H1 (cell line): ENCODE measurements at regions not wholly inside any gene's neighbourhood (a gene's known extent, or its start where the extent isn't known, plus 50 kb on each side); places are given as distances from the start of the nearest gene placed in this dataset.

Experiments
- CTCF ChIA-PET: fragments of 300-600 bp; sonication (Branson Sonifier 250); formaldehyde crosslinking; loops from one replicate; lab custom pipeline; 2021; ENCODE audit not compliant: partially characterized antibody; lab: Charles Lee
- POLR2A ChIA-PET: fragments of 300-600 bp; sonication (Branson Sonifier 250); formaldehyde crosslinking; loops from one replicate; lab custom pipeline; 2021; ENCODE audit warnings: inconsistent platforms; ENCODE audit not compliant: partially characterized antibody; lab: Charles Lee
- DNase-seq, 2 experiments: peaks; one replicate each; pipeline versions ENCODE4 v3.0.0 to v3.0.0-alpha.2; 2010 to 2022; ENCODE audit warnings: low spot score in 2 of 2, low read depth in 1 of 2, mixed read lengths in 1 of 2
- FAIRE-seq: peaks from 2 replicates; lab custom pipeline; 2011; peaks lifted over from hg19 to GRCh38; lab: Jason Lieb, UNC
- H2AFZ ChIP-seq: 2 replicates; pipeline ENCODE4 v1.8.1; 2012; ENCODE audit warnings: low read length, inconsistent platforms
- H2AK5ac ChIP-seq: 2 replicates; pipeline ENCODE4 v1.6.1; 2013; ENCODE audit warnings: low read depth, low read length
- H2BK120ac ChIP-seq: replicated peaks from 2 replicates; pipeline ENCODE3; 2013; ENCODE audit warnings: low read depth, low read length, inconsistent platforms
- H2BK12ac ChIP-seq: 2 replicates; pipeline ENCODE4 v1.6.1; 2013; ENCODE audit warnings: low read depth, low read length
- H2BK15ac ChIP-seq: 2 replicates; pipeline ENCODE4 v1.6.1; 2013; ENCODE audit warnings: low read length
- H2BK20ac ChIP-seq: 2 replicates; pipeline ENCODE4 v1.6.1; 2013; ENCODE audit warnings: low read length
- H2BK5ac ChIP-seq: 2 replicates; pipeline ENCODE4 v1.6.1; 2013; ENCODE audit warnings: low read depth, low read length
- H3K14ac ChIP-seq: 2 replicates; pipeline ENCODE4 v1.6.1; 2013; ENCODE audit warnings: inconsistent platforms; ENCODE audit not compliant: insufficient read length
- H3K18ac ChIP-seq: 2 replicates; pipeline ENCODE4 v1.6.1; 2013; ENCODE audit warnings: low read length; ENCODE audit errors: extremely low read depth
- H3K23ac ChIP-seq: 2 replicates; pipeline ENCODE4 v1.6.1; 2013; ENCODE audit warnings: inconsistent platforms; ENCODE audit not compliant: insufficient read length
- H3K23me2 ChIP-seq: 2 replicates; pipeline ENCODE4 v1.6.1; 2013; ENCODE audit warnings: low read depth, low read length
- H3K27ac ChIP-seq: 2 replicates; pipeline ENCODE4 v1.6.1; 2011; ENCODE audit warnings: low read depth, low read length, inconsistent platforms
- H3K27me3 ChIP-seq, 4 experiments: replicated peaks in 1 of 4; 1 replicate in 1 of 4; 2 replicates in 3 of 4; pipeline versions ENCODE4 v1.6.1 to v1.8.1; 2011 to 2013; ENCODE audit warnings: low read length in 3 of 4, mild to moderate bottlenecking in 3 of 4, inconsistent platforms in 2 of 4, mixed read lengths in 2 of 4, moderate library complexity in 1 of 4; ENCODE audit not compliant: control insufficient read depth in 3 of 4, insufficient read depth in 3 of 4; ENCODE audit errors: extremely low read depth in 1 of 4
- H3K36me3 ChIP-seq, 4 experiments: 2 replicates each; pipeline versions ENCODE4 v1.6.1 to v1.8.1; 2011 to 2013; ENCODE audit warnings: mild to moderate bottlenecking in 4 of 4, low read length in 3 of 4, moderate library complexity in 2 of 4, control low read depth in 1 of 4, inconsistent platforms in 1 of 4; ENCODE audit not compliant: insufficient read depth in 4 of 4, control insufficient read depth in 2 of 4
- H3K4ac ChIP-seq: replicated peaks from 2 replicates; pipeline ENCODE3; 2013; ENCODE audit warnings: low read length, low read depth, mixed read lengths, inconsistent platforms; ENCODE audit not compliant: insufficient read length
- H3K4me1 ChIP-seq, 4 experiments: replicated peaks in 1 of 4; 1 replicate in 1 of 4; 2 replicates in 3 of 4; pipeline versions ENCODE4 v1.6.1 to v1.8.1; 2011 to 2013; ENCODE audit warnings: low read length in 3 of 4, inconsistent platforms in 2 of 4, mixed read lengths in 1 of 4; ENCODE audit not compliant: insufficient read depth in 4 of 4, control insufficient read depth in 3 of 4
- H3K4me2 ChIP-seq, 2 experiments: 2 replicates each; pipeline versions ENCODE4 v1.6.1 to v1.8.1; 2011 to 2013; ENCODE audit warnings: low read depth in 2 of 2, low read length in 2 of 2, control low read depth in 1 of 2, inconsistent platforms in 1 of 2, mild to moderate bottlenecking in 1 of 2; ENCODE audit not compliant: insufficient read depth in 1 of 2
- H3K4me3 ChIP-seq, 4 experiments: fragments of 200-600, 300-600 bp in 1 of 4; sonication (generic), shearing (Covaris generic), sonication (Bioruptor Twin) in 1 of 4; 2 replicates each; pipeline versions ENCODE4 v1.5.1 to v1.8.1; 2011 to 2016; ENCODE audit warnings: low read length in 4 of 4, low read depth in 3 of 4, control low read depth in 2 of 4, inconsistent platforms in 2 of 4, mild to moderate bottlenecking in 2 of 4, mixed read lengths in 1 of 4, moderate library complexity in 1 of 4; ENCODE audit not compliant: insufficient read depth in 2 of 4; ENCODE audit errors: extremely low read depth in 1 of 4
- H3K56ac ChIP-seq: replicated peaks from 2 replicates; pipeline ENCODE3; 2013; ENCODE audit warnings: low read depth, mild to moderate bottlenecking, mixed read lengths, low read length, inconsistent platforms; ENCODE audit not compliant: insufficient read length
- H3K79me1 ChIP-seq: 2 replicates; pipeline ENCODE4 v1.6.1; 2013; ENCODE audit warnings: low read depth, low read length, control low read depth
- H3K79me2 ChIP-seq, 2 experiments: 2 replicates each; pipeline versions ENCODE4 v1.6.1 to v1.8.1; 2012 to 2013; ENCODE audit warnings: low read length in 2 of 2, mild to moderate bottlenecking in 2 of 2, inconsistent platforms in 1 of 2; ENCODE audit not compliant: insufficient read depth in 2 of 2, control insufficient read depth in 1 of 2
- H3K9ac ChIP-seq, 4 experiments: replicated peaks in 1 of 4; 1 replicate in 1 of 4; 2 replicates in 3 of 4; pipeline versions ENCODE4 v1.6.1 to v1.8.1; 2011 to 2013; ENCODE audit warnings: low read depth in 3 of 4, low read length in 3 of 4, control low read depth in 2 of 4, mild to moderate bottlenecking in 2 of 4, moderate library complexity in 2 of 4, inconsistent platforms in 1 of 4; ENCODE audit errors: extremely low read depth in 1 of 4
- H3K9me3 ChIP-seq, 2 experiments: 2 replicates each; pipeline versions ENCODE4 v1.6.1 to v1.8.1; 2012 to 2013; ENCODE audit warnings: mild to moderate bottlenecking in 2 of 2, moderate library complexity in 2 of 2, control low read depth in 1 of 2, inconsistent platforms in 1 of 2, low read depth in 1 of 2, low read length in 1 of 2, mixed read lengths in 1 of 2; ENCODE audit not compliant: insufficient read depth in 2 of 2
- H4K20me1 ChIP-seq, 2 experiments: replicated peaks in 1 of 2; 2 replicates each; pipeline versions ENCODE3 to v1.8.1; 2011 to 2013; ENCODE audit warnings: inconsistent platforms in 2 of 2, low read length in 2 of 2, mild to moderate bottlenecking in 1 of 2; ENCODE audit not compliant: insufficient read depth in 2 of 2, control insufficient read depth in 1 of 2
- H4K5ac ChIP-seq: 2 replicates; pipeline ENCODE4 v1.6.1; 2013; ENCODE audit warnings: low read length, low read depth, mixed read lengths, inconsistent platforms; ENCODE audit not compliant: insufficient read length
- H4K8ac ChIP-seq: 2 replicates; pipeline ENCODE4 v1.8.0; 2013; ENCODE audit warnings: mild to moderate bottlenecking, moderate library complexity, low read length, inconsistent platforms; ENCODE audit not compliant: insufficient read depth; ENCODE audit errors: extremely low read depth
- H4K91ac ChIP-seq: replicated peaks from 2 replicates; pipeline ENCODE3; 2013; ENCODE audit warnings: low read length, mixed read lengths, inconsistent platforms; ENCODE audit not compliant: insufficient read length
- ASH2L ChIP-seq: fragments of 200-600, 300-600 bp; sonication (generic); IDR thresholded peaks from one replicate; pipeline ENCODE4 v1.7.1; 2017; ENCODE audit warnings: low read length
- BCL11A ChIP-seq, 2 experiments: IDR thresholded peaks; one replicate each; pipeline ENCODE4 v1.6.1; 2011; ENCODE audit warnings: low read depth in 2 of 2, low read length in 2 of 2, mild to moderate bottlenecking in 2 of 2
- KDM1A ChIP-seq: fragments of 200-600, 300-600 bp; sonication (generic); IDR thresholded peaks from 2 replicates; pipeline ENCODE4 v1.7.1; 2016; ENCODE audit warnings: mild to moderate bottlenecking, low read length, borderline replicate concordance
- WGBS, 2 experiments: shearing (Covaris generic) in 1 of 2; methylation state at CpG; one replicate each; pipeline versions ENCODE4 v1.1.6 to v1.1.7; 2013 to 2015; ENCODE audit warnings: low lambda C conversion rate in 2 of 2, mixed read lengths in 2 of 2, inconsistent platforms in 1 of 2, low coverage in 1 of 2, missing lambda C conversion rate in 1 of 2; ENCODE audit not compliant: insufficient replicate concordance in 2 of 2, insufficient coverage in 1 of 2, insufficient read length in 1 of 2; ENCODE audit errors: extremely low coverage in 1 of 2, missing lambda C conversion rate in 1 of 2; 5-methylcytosine and 5-hydroxymethylcytosine counted together

GRCh38 chr10:29790207-29790606, 155.4 kb upstream of the SVIL start (continued):
- TF ChIP-seq ASH2L: no peak

- H4K20me1 ChIP-seq: no peaks in the 10 kb centered on the region
- H3K36me3 ChIP-seq: no peaks in the 10 kb centered on the region
- no peak overlapping the region for H2BK12ac ChIP-seq
- H4K91ac ChIP-seq: no peak overlapping the region
- H3K23me2 ChIP-seq: no peaks in the 10 kb centered on the region
- ChIA-PET CTCF (no interaction called here), POLR2A (no interaction called here)
- no peak overlapping the region for H2BK20ac ChIP-seq
- TF ChIP-seq BCL11A (IDR thresholded peaks at IDR 0.05; ENCODE audit: low read depth in 2 of 2, low read length in 2 of 2): no peak
- 0 out of 2 replicates have a peak, but pooled peaks have one; percentile 49 for TF ChIP-seq KDM1A
- no peak overlapping the region for H2AFZ ChIP-seq
- H3K4me1 ChIP-seq: peaks cover 0 to 4% (median under 1%) of the 10 kb centered on the region in 4 experiments; a peak in 3 of 7 replicates
- H3K79me2 ChIP-seq: no peaks in the 10 kb centered on the region
- DNase-seq: no peak
- H3K79me1 ChIP-seq: no peaks in the 10 kb centered on the region
- 81% methylated on average over 1 of the region's 1 CpG; no CpG with 5 or more reads in 1 of the 2 experiments for WGBS, 2 experiments
- no peak overlapping the region for H3K18ac ChIP-seq
- no peak overlapping the region for H2BK120ac ChIP-seq
- H2BK5ac ChIP-seq: no peak overlapping the region
- H3K9me3 ChIP-seq: peaks cover 0 to 5% of the 10 kb centered on the region in 2 experiments; a peak in 1 of 4 replicates
- H3K4me3 ChIP-seq: no peak overlapping the region
- H3K4ac ChIP-seq: no peak overlapping the region
- no peak overlapping the region for H3K4me2 ChIP-seq
- no peaks in the 10 kb centered on the region for H3K27me3 ChIP-seq
- no peak overlapping the region for H3K9ac ChIP-seq
- no peak overlapping the region for H4K5ac ChIP-seq
- H4K8ac ChIP-seq: no peak overlapping the region
- H3K23ac ChIP-seq: no peak overlapping the region
- no peak overlapping the region for H3K56ac ChIP-seq
- no peak overlapping the region for H2BK15ac ChIP-seq
- no peak for FAIRE-seq
- no peak overlapping the region for H2AK5ac ChIP-seq
- no peak overlapping the region for H3K27ac ChIP-seq
- H3K14ac ChIP-seq: no peak overlapping the region
These were observed 153.3 kb upstream of the SVIL start for GRCh38 chr10:29788113-29788512.
